DOHH2 (cell line): ENCODE measurements at regions not wholly inside any gene's neighbourhood (a gene's known extent, or its start where the extent isn't known, plus 50 kb on each side); places are given as distances from the start of the nearest gene placed in this dataset.

Experiments
- H3F3A ChIP-seq: fragments of 200-600 bp; sonication (generic), shearing (Covaris generic); 2 replicates; pipeline ENCODE4 v1.6.0; 2016; ENCODE audit warnings: antibody characterized with exemption, mild to moderate bottlenecking; ENCODE audit not compliant: control insufficient read depth, insufficient read depth
- H3K27ac ChIP-seq: fragments of 200-600 bp; sonication (generic); 2 replicates; pipeline ENCODE4 v1.5.1; 2014; ENCODE audit warnings: low read depth, mild to moderate bottlenecking, low read length, moderate library complexity
- H3K27me3 ChIP-seq: fragments of 200-600 bp; sonication (generic); 2 replicates; pipeline ENCODE4 v1.6.1; 2014; ENCODE audit warnings: mild to moderate bottlenecking, low read length, mixed read lengths; ENCODE audit not compliant: control insufficient read depth
- H3K36me3 ChIP-seq: fragments of 200-600 bp; sonication (generic); 2 replicates; pipeline ENCODE4 v1.6.1; 2014; ENCODE audit warnings: mild to moderate bottlenecking, low read length, moderate library complexity, mixed read lengths; ENCODE audit not compliant: control insufficient read depth
- H3K4me1 ChIP-seq: fragments of 200-600 bp; sonication (generic); 2 replicates; pipeline ENCODE4 v1.6.1; 2014; ENCODE audit warnings: mild to moderate bottlenecking, low read length, mixed read lengths; ENCODE audit not compliant: control insufficient read depth
- H3K4me2 ChIP-seq: fragments of 200-600 bp; sonication (generic); 2 replicates; pipeline ENCODE4 v1.6.0; 2014; ENCODE audit warnings: mild to moderate bottlenecking, low read length, moderate library complexity
- H3K4me3 ChIP-seq: fragments of 200-600 bp; sonication (generic); 2 replicates; pipeline ENCODE4 v1.5.1; 2014; ENCODE audit warnings: mild to moderate bottlenecking, low read length, mixed read lengths
- H3K79me2 ChIP-seq: fragments of 200-600 bp; sonication (generic); 2 replicates; pipeline ENCODE4 v1.6.1; 2014; ENCODE audit warnings: mild to moderate bottlenecking, low read length, mixed read lengths; ENCODE audit not compliant: control insufficient read depth
- H3K9me2 ChIP-seq: fragments of 200-600 bp; sonication (generic); replicated peaks from 2 replicates; pipeline ENCODE4 v1.6.1; 2014; ENCODE audit warnings: mild to moderate bottlenecking, low read length, mixed read lengths; ENCODE audit not compliant: control insufficient read depth
- H3K9me3 ChIP-seq: fragments of 200-600 bp; sonication (generic); 2 replicates; pipeline ENCODE4 v1.6.1; 2014; ENCODE audit warnings: antibody characterized with exemption, low read length, mixed read lengths; ENCODE audit not compliant: control insufficient read depth, insufficient read depth
- H4K20me1 ChIP-seq: fragments of 200-600 bp; sonication (generic); 2 replicates; pipeline ENCODE4 v1.6.0; 2014; ENCODE audit warnings: low read depth, mild to moderate bottlenecking, antibody characterized with exemption, low read length, moderate library complexity; ENCODE audit not compliant: control insufficient read depth, insufficient read depth
- EZH2phosphoT487 ChIP-seq: fragments of 200-600 bp; sonication (generic); IDR thresholded peaks from 2 replicates; pipeline ENCODE4 v1.6.1; 2017; ENCODE audit warnings: borderline replicate concordance, mild to moderate bottlenecking, antibody characterized with exemption, low read length, moderate library complexity, mixed read lengths
- TF ChIP-seq, protein P1 (sequence below): fragments of 200-600 bp; sonication (generic); IDR thresholded peaks from one replicate; pipeline ENCODE4 v1.5.1; 2014; ENCODE audit warnings: antibody characterized with exemption, mild to moderate bottlenecking, low read depth, low read length; ENCODE audit not compliant: poor library complexity, severe bottlenecking

DNA sequence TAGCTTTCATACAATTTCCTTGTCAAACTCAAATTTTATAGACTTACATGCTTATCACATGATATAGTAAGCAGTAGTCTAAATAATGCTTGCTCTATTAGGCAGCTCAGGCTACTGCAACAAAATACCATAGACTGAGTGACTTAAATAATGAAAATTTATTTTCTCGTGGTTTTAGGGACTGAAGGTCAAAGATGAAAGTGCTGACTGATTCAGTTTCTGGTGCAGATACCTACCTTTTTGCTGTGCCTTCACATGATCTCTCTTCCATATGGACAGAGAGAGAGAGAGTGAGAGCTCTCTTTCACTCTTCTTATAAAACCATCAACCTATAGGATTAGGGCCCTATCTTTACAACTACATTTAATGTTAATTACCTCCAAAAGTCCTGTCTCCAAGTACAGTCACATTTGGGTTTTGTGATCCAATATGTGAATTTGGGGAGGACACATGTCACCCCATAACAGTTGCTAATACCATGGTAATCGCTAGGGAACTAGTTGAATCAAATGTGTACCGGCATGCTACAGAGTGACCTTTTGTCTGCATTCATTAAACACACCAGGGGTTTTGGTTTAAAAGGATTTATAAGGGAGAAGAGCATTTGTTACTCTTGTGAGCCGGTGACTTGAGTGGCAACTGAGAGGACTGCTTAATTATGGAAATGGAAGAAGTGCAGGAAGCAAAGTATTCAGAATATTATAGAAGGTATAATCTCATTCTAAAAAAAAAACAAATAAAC, 723.4 kb upstream of the LRRTM4 start:
- Histone ChIP-seq H3K9me2 (no peaks in the 10 kb centered on the region), H3K4me2 (no peak overlapping the region), H3K36me3 (no peaks in the 10 kb centered on the region), H3K27ac (no peak overlapping the region), H3K27me3 (no peaks in the 10 kb centered on the region), H3K79me2 (no peaks in the 10 kb centered on the region), H3K9me3 (no peaks in the 10 kb centered on the region), H3K4me1 (no peaks in the 10 kb centered on the region), H3K4me3 (no peak overlapping the region), H4K20me1 (no peaks in the 10 kb centered on the region), H3F3A (no peaks in the 10 kb centered on the region)
- TF ChIP-seq, protein P1, sequence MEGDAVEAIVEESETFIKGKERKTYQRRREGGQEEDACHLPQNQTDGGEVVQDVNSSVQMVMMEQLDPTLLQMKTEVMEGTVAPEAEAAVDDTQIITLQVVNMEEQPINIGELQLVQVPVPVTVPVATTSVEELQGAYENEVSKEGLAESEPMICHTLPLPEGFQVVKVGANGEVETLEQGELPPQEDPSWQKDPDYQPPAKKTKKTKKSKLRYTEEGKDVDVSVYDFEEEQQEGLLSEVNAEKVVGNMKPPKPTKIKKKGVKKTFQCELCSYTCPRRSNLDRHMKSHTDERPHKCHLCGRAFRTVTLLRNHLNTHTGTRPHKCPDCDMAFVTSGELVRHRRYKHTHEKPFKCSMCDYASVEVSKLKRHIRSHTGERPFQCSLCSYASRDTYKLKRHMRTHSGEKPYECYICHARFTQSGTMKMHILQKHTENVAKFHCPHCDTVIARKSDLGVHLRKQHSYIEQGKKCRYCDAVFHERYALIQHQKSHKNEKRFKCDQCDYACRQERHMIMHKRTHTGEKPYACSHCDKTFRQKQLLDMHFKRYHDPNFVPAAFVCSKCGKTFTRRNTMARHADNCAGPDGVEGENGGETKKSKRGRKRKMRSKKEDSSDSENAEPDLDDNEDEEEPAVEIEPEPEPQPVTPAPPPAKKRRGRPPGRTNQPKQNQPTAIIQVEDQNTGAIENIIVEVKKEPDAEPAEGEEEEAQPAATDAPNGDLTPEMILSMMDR: no peak
- no peak for TF ChIP-seq EZH2phosphoT487

DNA sequence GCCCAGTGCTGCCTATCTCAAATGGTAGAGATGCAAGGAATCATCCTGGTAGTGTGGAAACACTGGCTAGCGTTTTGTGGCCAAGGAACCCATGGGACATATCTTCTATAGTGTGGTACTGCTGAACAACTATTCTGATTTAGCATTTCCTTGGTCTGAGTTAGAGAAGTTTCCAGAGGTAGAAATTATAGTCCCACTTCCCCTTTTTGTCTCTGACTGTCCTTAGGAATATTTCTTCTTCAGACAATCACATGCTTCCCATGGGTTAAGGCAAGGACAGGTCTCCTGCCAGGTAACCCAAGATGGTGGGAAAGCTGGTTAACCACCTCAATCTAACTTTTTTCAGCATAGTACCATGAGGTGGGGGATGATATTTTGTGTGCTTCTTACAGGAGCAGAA, 729.5 kb upstream of the LRRTM4 start:
- Histone ChIP-seq H3K36me3 (no peaks in the 10 kb centered on the region), H3F3A (no peaks in the 10 kb centered on the region), H3K27me3 (no peaks in the 10 kb centered on the region), H3K4me1 (no peaks in the 10 kb centered on the region), H3K9me3 (no peaks in the 10 kb centered on the region), H4K20me1 (no peaks in the 10 kb centered on the region), H3K79me2 (no peaks in the 10 kb centered on the region), H3K9me2 (no peaks in the 10 kb centered on the region), H3K4me2 (no peak overlapping the region), H3K4me3 (no peak overlapping the region), H3K27ac (no peak overlapping the region)
- no peak for TF ChIP-seq EZH2phosphoT487
- TF ChIP-seq, protein P1: no peak

DNA sequence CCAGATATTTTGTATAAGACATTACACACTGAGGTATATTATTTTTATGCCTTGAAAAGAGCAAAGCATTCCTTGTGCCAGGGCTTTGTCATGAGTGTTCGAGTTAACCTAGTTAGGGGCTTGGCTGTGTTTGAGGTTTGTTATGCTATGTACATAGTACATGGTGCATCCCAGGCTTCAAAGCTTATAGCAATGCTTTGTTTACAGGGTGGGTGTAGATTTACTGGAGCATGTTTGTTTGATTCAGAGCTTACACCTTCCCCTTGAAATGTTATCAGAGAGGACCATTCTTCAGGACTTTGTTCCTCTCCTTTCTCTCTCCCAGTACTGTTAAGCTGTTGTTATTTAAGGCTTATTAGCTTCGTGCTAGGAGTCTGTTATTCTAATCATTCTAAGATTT, 738.7 kb upstream of the LRRTM4 start:
- no peaks in the 10 kb centered on the region for H4K20me1 ChIP-seq
- no peak for TF ChIP-seq EZH2phosphoT487
- TF ChIP-seq, protein P1: no peak
- H3K27me3 ChIP-seq: no peaks in the 10 kb centered on the region
- no peaks in the 10 kb centered on the region for H3K9me2 ChIP-seq
- no peaks in the 10 kb centered on the region for H3K36me3 ChIP-seq
- H3K27ac ChIP-seq: no peak overlapping the region
- no peaks in the 10 kb centered on the region for H3K79me2 ChIP-seq
- no peak overlapping the region for H3K4me2 ChIP-seq
- no peaks in the 10 kb centered on the region for H3F3A ChIP-seq
- no peaks in the 10 kb centered on the region for H3K9me3 ChIP-seq
- H3K4me1 ChIP-seq: no peaks in the 10 kb centered on the region
- no peak overlapping the region for H3K4me3 ChIP-seq
